GM21367 (cell line): ENCODE measurements at regions not wholly inside any gene's neighbourhood (a gene's known extent, or its start where the extent isn't known, plus 50 kb on each side); places are given as distances from the start of the nearest gene placed in this dataset.

Source experiments
- ATAC-seq: cut with Tn5 transposase; IDR thresholded peaks from one replicate; pipeline ENCODE4 v1.9.1; 2021; ENCODE audit not compliant: unreplicated experiment

DNA sequence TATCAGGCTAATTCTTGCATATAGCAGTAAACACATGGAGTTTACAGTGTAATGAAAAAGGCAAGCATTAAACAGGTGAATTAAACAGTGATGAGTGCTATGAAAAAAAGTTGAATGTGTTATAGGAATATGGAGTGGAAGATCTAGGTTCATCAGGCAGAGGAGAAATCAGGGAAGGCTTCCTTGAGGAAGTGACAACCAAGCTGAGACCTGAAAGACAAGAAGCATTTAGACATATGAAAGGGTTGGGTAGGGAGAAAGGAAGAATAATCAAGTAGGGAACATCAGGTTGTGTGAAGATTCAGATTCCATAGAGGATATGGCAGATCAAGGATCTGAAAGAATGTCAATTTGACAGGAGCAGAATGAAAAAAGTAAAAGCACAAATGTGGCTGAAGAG is 612.5 kb downstream of the PRELID2 start:
- ATAC-seq, result no peak

GRCh38 chr5:145221416-145221815 is 613.7 kb downstream of the PRELID2 start:
- no peak for ATAC-seq

DNA sequence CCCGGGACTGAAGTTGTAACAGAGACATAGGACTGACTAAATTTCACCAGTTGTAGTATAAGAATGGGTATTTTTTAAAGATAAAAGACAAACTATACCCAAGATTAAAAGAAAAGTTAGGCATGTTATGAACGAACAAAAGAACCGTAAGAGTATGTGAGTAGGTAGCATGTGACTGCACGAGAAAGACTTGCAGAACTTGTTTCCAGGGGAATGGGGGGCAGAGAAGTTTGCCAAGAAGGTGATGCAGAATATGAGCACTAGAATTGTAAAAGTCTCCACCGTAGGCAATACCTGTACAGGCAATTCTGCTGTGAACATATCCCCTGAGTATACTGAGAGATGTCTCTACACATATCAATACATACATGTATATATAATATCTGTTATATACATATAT is 614.7 kb downstream of the PRELID2 start:
- ATAC-seq, result no peak

DNA sequence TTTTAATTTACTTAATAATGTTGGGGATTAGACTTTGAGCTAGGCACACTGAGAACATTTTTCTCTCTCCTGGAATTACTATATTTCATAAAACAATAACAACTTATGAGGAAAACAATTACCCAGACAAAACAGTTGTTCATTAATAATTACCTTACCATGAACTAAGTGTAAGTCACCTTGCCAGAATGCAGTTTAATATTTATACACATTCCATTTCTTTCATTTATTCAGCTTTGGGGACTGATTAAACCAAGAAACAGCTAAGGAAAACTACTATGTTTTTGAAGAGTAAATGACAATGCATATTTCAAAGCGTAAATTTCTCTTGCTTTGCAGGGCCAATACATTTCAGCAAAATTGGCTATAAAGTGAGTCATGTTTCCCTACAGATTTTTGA is 616.2 kb downstream of the PRELID2 start:
- no peak for ATAC-seq

DNA sequence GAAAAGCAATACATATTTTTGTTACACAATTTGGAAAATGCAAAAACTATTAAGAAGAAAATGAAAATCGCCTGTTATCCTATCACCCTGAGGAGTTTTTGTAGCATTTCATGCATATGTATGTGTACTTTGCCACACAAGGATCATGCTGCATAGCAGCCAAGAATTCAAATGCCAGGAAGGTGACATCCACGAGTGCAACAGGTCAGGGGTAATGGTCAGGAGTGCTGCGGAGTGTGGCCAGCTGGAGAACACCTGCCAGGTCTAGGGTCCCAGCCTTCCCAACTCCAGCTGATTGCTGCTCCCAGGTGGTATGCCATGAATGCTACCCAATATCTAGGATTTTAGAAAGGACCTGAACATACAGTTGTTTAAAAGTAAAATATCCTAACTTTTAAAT is 617.1 kb downstream of the PRELID2 start:
- no peak for ATAC-seq

- ATAC-seq, result no peak
Measured at GRCh38 chr5:145210020-145210419, 625.1 kb downstream of the PRELID2 start.

DNA sequence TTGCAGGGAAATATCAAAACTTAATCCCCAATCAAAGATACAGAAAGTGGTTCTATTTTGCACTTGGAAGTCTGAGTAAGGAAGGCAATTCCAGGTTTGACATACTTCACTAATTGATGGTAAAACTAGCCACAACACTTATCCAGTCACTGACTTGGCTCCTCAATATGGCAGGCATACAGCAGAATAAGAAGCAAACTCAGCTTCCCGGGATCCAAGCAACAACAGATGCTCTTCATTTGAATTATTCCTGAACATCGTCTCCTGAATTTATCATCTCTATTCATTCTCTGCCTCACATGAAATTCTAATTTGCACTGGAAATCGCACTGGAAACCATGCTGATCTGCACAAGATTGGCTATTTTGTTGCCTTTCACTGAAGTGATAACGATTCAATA is 629.6 kb downstream of the PRELID2 start:
- ATAC-seq, result no peak

GRCh38 chr5:145204743-145205142 is 630.4 kb downstream of the PRELID2 start:
- ATAC-seq, result no peak

DNA sequence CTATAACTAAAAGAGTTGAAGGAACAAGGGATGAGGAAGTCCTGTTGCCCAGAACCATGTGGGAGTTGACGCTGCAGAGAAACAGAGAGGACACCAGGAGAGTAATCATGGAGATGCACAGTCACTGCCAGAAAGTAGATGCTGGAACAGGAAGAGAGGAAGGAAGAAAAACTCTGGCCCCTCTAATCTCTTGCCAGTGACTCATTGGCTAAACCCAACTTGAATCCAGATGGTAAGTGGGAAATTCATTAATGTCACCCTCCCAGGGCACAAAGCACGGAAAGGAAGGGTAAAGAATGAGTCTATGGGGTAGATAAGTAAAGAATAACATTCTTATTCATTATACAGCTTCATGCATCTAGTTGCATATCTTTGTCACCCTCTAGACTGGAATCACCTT is 631.9 kb downstream of the PRELID2 start:
- ATAC-seq, result no peak

DNA sequence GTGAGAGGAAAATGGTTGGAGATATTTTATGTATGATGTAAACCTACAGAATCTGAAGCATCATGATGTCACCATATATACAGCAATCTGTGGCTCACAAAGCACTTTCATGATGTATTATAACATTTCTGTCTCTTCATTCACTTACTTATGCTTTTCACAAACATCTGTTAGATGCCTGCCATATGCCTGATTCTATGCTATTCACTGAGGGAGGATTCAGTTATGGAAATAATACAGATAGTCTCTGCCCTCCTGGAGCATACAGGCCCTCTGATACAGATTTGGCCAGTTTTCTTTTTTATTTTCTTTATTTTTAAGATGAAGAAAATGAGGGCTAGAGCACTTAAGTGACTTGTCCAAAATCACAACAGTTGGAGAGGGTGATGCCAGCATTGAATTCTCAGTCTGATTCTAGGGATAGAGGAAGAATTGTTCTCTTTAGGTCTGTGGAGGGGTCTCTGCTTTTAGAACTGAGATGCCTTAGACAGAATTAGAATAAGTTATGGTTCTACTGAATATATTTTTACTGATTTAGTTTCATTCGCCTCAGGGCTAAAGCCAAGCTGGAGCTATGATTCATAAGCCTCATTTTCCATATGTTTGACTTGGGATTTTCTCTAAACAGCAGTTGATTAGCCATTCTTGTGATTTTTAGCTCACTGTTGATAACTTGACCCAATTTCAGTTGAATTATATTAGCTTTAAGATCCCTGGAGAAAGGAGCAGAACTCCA is 636.4 kb downstream of the PRELID2 start:
- no peak for ATAC-seq

- no peak for ATAC-seq
Measured at GRCh38 chr5:145189746-145190145, 645.4 kb downstream of the PRELID2 start.

GRCh38 chr5:145180371-145180770 is 654.8 kb downstream of the PRELID2 start:
- no peak for ATAC-seq

- no peak for ATAC-seq
Measured at GRCh38 chr5:145178641-145179523, 656.3 kb downstream of the PRELID2 start.

- ATAC-seq, result no peak
Measured at GRCh38 chr5:145176041-145176440, 659.1 kb downstream of the PRELID2 start.

DNA sequence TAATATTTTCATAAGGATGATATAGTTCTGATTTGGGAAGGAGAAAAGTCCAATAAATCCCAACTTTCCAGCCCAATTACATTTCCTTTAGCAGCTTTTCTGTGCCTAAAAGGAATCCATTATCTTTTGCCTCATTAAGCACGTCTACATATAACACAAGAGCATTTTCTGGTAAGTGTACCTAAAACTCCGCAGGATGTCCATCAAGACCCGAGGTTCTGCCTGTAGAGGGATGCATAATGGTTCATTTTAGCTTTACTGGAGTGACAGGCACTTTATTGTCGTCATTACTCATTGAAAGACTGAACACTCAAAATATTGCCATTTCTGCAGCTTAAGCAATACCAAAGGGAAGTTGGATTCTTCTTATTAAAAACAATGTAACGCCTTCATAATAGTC is 669.0 kb downstream of the PRELID2 start:
- no peak for ATAC-seq

GRCh38 chr5:145163876-145164275 is 671.3 kb downstream of the PRELID2 start:
- no peak for ATAC-seq

- ATAC-seq, result no peak
Measured at GRCh38 chr5:145162626-145163025, 672.5 kb downstream of the PRELID2 start.

GRCh38 chr5:145161391-145161790 is 673.8 kb downstream of the PRELID2 start:
- ATAC-seq, result no peak

DNA sequence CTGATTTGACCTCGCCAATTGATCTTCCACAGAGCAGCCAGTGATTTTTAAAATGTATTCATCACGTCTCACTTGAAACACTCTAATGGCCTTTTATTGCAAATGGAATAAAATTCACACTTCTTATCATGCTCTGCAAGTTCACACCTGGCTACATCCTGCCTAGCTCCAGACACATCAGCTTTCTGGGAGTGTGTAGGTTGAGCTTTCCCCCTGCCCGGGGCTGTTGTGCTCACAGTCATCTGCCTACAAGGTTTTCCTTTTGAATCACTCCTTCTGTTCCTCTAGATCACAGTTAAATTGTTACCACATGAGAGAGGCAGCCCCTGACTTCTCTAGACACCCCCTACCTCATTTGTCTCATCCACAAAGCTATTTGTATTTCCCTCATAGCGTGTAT is 674.5 kb downstream of the PRELID2 start:
- ATAC-seq, result no peak

DNA sequence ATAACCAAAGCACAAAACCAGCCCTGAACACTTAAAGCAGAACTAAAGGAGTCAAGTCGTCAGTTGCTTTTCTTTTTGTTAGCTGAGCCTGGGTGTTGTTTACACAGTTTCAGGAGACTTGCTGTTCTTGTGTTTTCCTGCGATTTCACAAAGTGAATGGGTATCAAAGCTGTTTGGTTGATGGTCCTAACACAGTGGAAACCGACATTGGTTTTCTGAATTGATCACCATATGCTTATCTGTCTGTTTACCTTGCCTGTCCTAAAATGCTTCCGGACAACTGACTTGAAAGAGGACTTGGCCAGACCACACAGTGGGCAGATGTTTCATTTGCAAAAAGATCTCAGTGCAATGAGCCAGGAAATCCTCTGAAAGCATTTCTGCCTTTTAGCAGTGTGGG is 676.4 kb downstream of the PRELID2 start:
- no peak for ATAC-seq

- ATAC-seq, result no peak
Measured at GRCh38 chr5:145157841-145158240, 677.3 kb downstream of the PRELID2 start.

DNA sequence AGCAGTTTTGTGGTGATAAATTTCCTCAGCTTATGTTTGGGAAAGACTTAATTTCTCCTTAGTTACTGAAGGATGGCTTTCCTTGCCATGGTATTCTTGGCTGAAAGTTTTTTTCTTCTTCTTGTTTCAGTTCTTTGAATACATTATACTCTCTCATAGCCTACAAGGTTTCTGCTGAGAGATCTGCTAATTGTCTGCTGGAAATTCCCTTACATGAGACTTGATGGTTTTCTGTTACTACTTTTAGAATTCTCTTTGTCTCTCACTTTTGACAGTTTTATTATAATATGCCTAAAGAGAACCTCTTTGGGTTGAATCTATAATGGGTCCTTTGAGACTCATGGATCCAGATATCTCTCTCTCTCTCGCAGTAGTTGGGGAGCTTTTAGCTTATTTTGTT is 693.6 kb downstream of the PRELID2 start:
- ATAC-seq, result no peak
